ENCODE measurements at regions not wholly inside any gene's neighbourhood (a gene's known extent, or its start where the extent isn't known, plus 50 kb on each side); places are given as distances from the start of the nearest gene placed in this dataset.

DNA sequence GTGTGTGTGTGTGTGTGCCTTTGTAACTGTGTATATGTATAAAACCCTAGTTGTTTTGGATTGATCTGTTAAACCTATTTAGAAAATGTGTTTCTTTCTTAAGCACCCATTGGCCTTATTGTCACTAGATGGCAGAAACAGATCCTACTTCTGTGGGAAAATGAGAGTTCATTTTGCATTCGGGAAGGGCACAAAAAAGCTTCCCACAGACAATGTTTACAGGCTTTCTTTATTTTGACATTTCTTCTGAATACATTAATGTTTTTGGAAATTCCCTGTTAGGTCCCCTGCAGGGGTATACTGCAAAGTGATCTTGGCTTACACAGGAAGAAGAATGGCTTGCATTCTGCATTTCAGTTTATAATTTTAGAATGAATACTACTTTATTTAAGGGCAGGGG lies 481.8 kb upstream of the ARRDC3 start:
- TF ChIP-seq EP300 (IDR thresholded peaks at IDR 0.05) (no peak), POLR2A (IDR thresholded peaks at IDR 0.05) (no peak)
